H1 (cell line): ENCODE measurements at regions not wholly inside any gene's neighbourhood (a gene's known extent, or its start where the extent isn't known, plus 50 kb on each side); places are given as distances from the start of the nearest gene placed in this dataset.

Experiments
- JUN ChIP-seq: IDR thresholded peaks from 2 replicates; pipeline ENCODE4 v1.6.1; 2011; ENCODE audit warnings: low read depth, mild to moderate bottlenecking, improper control_type of control experiment, low read length
- RFX5 ChIP-seq: IDR thresholded peaks from 2 replicates; pipeline ENCODE4 v1.6.1; 2011; ENCODE audit warnings: low read depth, low read length, improper control_type of control experiment, borderline replicate concordance
- SIN3A ChIP-seq, 2 experiments: IDR thresholded peaks in 1 of 2; conservative IDR thresholded peaks in 1 of 2; 2 replicates each; pipeline ENCODE4 v1.6.1; 2011 to 2012; ENCODE audit warnings: low read length in 2 of 2, improper control_type of control experiment in 1 of 2, low read depth in 1 of 2, mild to moderate bottlenecking in 1 of 2
- SIRT6 ChIP-seq: IDR thresholded peaks from one replicate; pipeline ENCODE4 v1.7.1; 2012; ENCODE audit warnings: low read length, inconsistent platforms
- TAF1 ChIP-seq: IDR thresholded peaks from 2 replicates; pipeline ENCODE4 v1.6.1; 2011; ENCODE audit warnings: mild to moderate bottlenecking, low read depth, low read length
- TF ChIP-seq, protein P1 (sequence below): fragments of 300-600 bp; sonication (generic); IDR thresholded peaks from 2 replicates; pipeline ENCODE4 v1.7.1; 2012; ENCODE audit warnings: low read length, moderate library complexity, mild to moderate bottlenecking, inconsistent platforms; ENCODE audit not compliant: insufficient replicate concordance

GRCh38 chr13:78139765-78140164 is 221.1 kb upstream of the EDNRB start (continued):
- TF ChIP-seq, protein P1, sequence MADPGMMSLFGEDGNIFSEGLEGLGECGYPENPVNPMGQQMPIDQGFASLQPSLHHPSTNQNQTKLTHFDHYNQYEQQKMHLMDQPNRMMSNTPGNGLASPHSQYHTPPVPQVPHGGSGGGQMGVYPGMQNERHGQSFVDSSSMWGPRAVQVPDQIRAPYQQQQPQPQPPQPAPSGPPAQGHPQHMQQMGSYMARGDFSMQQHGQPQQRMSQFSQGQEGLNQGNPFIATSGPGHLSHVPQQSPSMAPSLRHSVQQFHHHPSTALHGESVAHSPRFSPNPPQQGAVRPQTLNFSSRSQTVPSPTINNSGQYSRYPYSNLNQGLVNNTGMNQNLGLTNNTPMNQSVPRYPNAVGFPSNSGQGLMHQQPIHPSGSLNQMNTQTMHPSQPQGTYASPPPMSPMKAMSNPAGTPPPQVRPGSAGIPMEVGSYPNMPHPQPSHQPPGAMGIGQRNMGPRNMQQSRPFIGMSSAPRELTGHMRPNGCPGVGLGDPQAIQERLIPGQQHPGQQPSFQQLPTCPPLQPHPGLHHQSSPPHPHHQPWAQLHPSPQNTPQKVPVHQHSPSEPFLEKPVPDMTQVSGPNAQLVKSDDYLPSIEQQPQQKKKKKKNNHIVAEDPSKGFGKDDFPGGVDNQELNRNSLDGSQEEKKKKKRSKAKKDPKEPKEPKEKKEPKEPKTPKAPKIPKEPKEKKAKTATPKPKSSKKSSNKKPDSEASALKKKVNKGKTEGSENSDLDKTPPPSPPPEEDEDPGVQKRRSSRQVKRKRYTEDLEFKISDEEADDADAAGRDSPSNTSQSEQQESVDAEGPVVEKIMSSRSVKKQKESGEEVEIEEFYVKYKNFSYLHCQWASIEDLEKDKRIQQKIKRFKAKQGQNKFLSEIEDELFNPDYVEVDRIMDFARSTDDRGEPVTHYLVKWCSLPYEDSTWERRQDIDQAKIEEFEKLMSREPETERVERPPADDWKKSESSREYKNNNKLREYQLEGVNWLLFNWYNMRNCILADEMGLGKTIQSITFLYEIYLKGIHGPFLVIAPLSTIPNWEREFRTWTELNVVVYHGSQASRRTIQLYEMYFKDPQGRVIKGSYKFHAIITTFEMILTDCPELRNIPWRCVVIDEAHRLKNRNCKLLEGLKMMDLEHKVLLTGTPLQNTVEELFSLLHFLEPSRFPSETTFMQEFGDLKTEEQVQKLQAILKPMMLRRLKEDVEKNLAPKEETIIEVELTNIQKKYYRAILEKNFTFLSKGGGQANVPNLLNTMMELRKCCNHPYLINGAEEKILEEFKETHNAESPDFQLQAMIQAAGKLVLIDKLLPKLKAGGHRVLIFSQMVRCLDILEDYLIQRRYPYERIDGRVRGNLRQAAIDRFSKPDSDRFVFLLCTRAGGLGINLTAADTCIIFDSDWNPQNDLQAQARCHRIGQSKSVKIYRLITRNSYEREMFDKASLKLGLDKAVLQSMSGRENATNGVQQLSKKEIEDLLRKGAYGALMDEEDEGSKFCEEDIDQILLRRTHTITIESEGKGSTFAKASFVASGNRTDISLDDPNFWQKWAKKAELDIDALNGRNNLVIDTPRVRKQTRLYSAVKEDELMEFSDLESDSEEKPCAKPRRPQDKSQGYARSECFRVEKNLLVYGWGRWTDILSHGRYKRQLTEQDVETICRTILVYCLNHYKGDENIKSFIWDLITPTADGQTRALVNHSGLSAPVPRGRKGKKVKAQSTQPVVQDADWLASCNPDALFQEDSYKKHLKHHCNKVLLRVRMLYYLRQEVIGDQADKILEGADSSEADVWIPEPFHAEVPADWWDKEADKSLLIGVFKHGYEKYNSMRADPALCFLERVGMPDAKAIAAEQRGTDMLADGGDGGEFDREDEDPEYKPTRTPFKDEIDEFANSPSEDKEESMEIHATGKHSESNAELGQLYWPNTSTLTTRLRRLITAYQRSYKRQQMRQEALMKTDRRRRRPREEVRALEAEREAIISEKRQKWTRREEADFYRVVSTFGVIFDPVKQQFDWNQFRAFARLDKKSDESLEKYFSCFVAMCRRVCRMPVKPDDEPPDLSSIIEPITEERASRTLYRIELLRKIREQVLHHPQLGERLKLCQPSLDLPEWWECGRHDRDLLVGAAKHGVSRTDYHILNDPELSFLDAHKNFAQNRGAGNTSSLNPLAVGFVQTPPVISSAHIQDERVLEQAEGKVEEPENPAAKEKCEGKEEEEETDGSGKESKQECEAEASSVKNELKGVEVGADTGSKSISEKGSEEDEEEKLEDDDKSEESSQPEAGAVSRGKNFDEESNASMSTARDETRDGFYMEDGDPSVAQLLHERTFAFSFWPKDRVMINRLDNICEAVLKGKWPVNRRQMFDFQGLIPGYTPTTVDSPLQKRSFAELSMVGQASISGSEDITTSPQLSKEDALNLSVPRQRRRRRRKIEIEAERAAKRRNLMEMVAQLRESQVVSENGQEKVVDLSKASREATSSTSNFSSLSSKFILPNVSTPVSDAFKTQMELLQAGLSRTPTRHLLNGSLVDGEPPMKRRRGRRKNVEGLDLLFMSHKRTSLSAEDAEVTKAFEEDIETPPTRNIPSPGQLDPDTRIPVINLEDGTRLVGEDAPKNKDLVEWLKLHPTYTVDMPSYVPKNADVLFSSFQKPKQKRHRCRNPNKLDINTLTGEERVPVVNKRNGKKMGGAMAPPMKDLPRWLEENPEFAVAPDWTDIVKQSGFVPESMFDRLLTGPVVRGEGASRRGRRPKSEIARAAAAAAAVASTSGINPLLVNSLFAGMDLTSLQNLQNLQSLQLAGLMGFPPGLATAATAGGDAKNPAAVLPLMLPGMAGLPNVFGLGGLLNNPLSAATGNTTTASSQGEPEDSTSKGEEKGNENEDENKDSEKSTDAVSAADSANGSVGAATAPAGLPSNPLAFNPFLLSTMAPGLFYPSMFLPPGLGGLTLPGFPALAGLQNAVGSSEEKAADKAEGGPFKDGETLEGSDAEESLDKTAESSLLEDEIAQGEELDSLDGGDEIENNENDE, result no peak
- TF ChIP-seq SIN3A (conservative IDR thresholded peaks at IDR 0.05 in 1 of 2, IDR thresholded peaks at IDR 0.05 in 1 of 2; ENCODE audit: low read depth in 1 of 2, low read length in 2 of 2) (no peak), SIRT6 (no peak), TAF1 (no peak), RFX5 (no peak), JUN (no peak)
